ENCODE measurements at regions not wholly inside any gene's neighbourhood (a gene's known extent, or its start where the extent isn't known, plus 50 kb on each side); places are given as distances from the start of the nearest gene placed in this dataset.

DNA sequence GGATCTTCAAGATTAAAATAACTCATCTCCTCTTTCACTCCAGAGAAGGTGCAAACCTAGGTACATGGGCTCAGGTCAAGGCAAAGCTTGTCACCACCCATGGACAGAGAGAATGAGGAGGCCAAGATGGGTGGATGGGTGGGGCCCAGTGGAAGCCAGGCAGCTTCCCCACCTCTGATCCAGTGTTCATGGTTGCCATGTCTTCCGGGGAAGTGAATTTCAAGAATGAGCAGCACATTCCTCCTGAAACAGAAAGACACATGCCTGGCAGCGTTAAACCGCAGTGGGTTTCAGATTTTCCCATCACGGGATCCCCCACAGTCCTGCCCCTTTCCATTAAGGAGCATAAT is 301.7 kb downstream of the EIPR1 start:
- no peaks in the 10 kb centered on the region for H3K27me3 ChIP-seq
- no peaks in the 10 kb centered on the region for H3K36me3 ChIP-seq
- DNase-seq (no peak), ATAC-seq (no peak)
- TF ChIP-seq, protein P1, sequence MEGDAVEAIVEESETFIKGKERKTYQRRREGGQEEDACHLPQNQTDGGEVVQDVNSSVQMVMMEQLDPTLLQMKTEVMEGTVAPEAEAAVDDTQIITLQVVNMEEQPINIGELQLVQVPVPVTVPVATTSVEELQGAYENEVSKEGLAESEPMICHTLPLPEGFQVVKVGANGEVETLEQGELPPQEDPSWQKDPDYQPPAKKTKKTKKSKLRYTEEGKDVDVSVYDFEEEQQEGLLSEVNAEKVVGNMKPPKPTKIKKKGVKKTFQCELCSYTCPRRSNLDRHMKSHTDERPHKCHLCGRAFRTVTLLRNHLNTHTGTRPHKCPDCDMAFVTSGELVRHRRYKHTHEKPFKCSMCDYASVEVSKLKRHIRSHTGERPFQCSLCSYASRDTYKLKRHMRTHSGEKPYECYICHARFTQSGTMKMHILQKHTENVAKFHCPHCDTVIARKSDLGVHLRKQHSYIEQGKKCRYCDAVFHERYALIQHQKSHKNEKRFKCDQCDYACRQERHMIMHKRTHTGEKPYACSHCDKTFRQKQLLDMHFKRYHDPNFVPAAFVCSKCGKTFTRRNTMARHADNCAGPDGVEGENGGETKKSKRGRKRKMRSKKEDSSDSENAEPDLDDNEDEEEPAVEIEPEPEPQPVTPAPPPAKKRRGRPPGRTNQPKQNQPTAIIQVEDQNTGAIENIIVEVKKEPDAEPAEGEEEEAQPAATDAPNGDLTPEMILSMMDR (IDR thresholded peaks at IDR 0.05) = no peak
- no peak overlapping the region for H3K27ac ChIP-seq
- H3K4me1 ChIP-seq = no peaks in the 10 kb centered on the region
- H3K4me3 ChIP-seq = no peak overlapping the region
- H3K9me3 ChIP-seq = no peaks in the 10 kb centered on the region
- intact Hi-C loops (cut with DNase I) = no loop called here

DNA sequence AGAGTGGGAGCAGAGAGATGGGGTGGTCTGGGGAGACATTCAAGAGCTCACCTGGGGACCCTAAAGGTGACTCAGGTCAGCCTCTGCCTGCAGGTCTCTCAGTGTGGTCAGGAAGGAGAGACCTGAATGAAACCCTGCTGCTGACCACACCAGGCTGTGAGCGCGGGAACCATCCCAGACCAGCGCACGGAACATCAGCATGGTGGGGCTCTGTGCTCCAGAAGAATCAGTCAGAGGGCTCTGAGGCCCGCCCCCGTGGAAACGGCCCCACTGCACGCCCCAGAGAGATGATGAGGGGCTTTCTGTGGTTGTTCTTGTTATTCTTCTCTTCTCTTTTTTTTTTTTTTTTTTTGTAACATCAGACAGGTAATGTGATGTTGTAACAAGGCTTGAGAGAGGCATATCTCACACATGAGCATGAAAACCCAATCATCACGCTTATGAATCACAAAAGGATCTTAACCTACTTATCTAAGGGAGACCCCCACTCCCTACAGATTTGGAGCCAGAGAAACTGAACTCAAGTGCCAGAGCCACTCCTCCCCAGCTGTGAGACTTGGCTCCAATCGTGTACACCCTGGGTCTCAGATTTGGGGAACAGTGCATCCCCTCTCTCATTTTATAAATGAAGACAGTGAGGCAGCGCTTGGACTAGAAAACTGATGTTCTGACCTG is 302.2 kb downstream of the EIPR1 start:
- no peaks in the 10 kb centered on the region for H3K9me3 ChIP-seq
- TF ChIP-seq, protein P1 (IDR thresholded peaks at IDR 0.05) = no peak
- ATAC-seq (no peak), DNase-seq (no peak)
- H3K36me3 ChIP-seq = no peaks in the 10 kb centered on the region
- intact Hi-C loops (cut with DNase I) = no loop called here
- H3K4me3 ChIP-seq = no peak overlapping the region
- no peak overlapping the region for H3K27ac ChIP-seq
- H3K27me3 ChIP-seq = no peaks in the 10 kb centered on the region
- H3K4me1 ChIP-seq = no peaks in the 10 kb centered on the region

DNA sequence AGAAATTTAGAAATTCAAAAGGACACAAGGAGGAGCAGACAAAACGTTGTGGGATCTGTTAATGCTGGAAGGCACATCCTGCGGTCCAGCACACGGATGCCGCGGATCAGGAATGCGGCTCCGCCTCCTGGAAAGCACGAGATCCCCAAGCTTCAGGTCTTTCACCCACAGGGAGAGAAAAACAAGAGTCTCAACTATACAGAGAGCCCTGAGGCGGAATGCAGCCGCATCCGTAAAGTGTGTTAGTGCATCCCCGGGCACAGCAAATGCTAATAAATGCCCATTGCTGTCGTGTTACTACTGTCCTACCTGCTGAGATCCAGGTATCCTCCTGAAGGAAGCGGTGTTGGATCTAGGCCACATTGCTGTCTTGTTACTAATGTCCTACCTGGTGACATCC is 303.9 kb downstream of the EIPR1 start:
- no peak for DNase-seq
- TF ChIP-seq, protein P1 (IDR thresholded peaks at IDR 0.05) = no peak
- H3K9me3 ChIP-seq = no peaks in the 10 kb centered on the region

DNA sequence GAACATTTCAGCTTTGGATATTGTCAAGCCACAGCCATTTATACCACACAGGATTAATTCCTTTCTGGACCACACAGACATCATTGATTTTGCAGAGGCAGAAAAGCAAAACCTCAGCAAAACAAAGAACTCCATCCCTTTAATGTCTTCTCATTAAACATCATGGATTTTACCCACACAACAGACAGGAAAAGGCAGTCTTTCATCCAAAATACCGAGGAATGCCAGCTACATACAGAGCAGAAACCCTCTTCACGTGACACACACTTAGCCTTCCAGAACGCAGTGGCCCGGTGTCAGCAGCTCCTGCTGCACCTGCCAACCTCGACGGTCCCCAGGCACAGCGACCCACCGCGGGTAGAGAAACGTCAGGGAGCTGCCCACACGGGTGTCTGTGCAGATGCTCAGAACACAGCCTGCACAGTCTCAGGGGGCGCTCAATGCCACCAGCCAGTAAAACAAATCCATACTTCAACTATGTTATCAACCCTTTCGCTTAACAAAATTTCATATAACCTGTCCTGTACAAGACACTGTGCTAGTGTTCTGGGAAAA is 304.5 kb downstream of the EIPR1 start:
- no peaks in the 10 kb centered on the region for H3K4me1 ChIP-seq
- no peak for ATAC-seq
- DNase-seq = no peak
- H3K9me3 ChIP-seq = no peaks in the 10 kb centered on the region
- TF ChIP-seq, protein P1 (IDR thresholded peaks at IDR 0.05) = no peak
- intact Hi-C loops (cut with DNase I) = no loop called here
- no peak overlapping the region for H3K27ac ChIP-seq
- no peaks in the 10 kb centered on the region for H3K27me3 ChIP-seq
- no peak overlapping the region for H3K4me3 ChIP-seq
- H3K36me3 ChIP-seq = no peaks in the 10 kb centered on the region

More for the DNA sequence above, 303.9 kb downstream of the EIPR1 start:
- Histone ChIP-seq H3K27me3 (no peaks in the 10 kb centered on the region), H3K4me3 (no peak overlapping the region), H3K4me1 (no peaks in the 10 kb centered on the region), H3K27ac (no peak overlapping the region), H3K36me3 (no peaks in the 10 kb centered on the region)
- intact Hi-C loops (cut with DNase I) = no loop called here
- no peak for ATAC-seq

DNA sequence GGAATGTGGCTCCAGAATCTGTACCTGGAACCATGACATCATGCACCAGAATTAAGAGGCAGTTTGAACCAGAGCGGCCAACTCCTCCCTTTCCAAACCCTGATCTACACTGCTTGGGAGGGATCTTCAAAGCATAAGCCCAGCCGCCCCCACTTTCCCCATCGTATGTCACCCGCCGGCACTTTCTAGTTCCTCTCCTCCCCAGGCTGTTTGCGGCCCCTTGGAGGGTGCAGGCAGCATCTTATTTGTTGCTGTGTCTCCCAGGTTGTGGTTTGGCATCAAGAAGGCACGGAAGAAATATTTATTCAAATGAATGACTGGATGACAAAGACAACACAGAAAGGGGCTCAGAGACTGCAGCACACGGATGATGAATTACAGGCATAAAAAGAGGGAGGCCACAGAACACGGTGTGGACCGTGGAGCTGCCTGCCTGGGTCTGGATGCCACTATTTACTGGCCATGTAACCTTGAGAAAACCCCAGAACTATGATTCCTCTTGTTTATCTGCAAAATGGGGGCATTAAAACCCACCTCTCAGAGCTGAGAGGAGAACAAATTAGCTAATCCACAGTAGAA is 305.8 kb downstream of the EIPR1 start:
- H3K27ac ChIP-seq = no peak overlapping the region
- TF ChIP-seq, protein P1 (IDR thresholded peaks at IDR 0.05) = no peak
- no peak overlapping the region for H3K4me3 ChIP-seq
- intact Hi-C loops (cut with DNase I) = no loop called here
- no peaks in the 10 kb centered on the region for H3K4me1 ChIP-seq
- ATAC-seq (no peak), DNase-seq (no peak)
- H3K27me3 ChIP-seq = no peaks in the 10 kb centered on the region
- no peaks in the 10 kb centered on the region for H3K36me3 ChIP-seq
- H3K9me3 ChIP-seq = no peaks in the 10 kb centered on the region

Measured in upper lobe of right lung (tissue), 1 donor.